ENCODE measurements at regions not wholly inside any gene's neighbourhood (a gene's known extent, or its start where the extent isn't known, plus 50 kb on each side); places are given as distances from the start of the nearest gene placed in this dataset.
"Not testable (repeated sequence)": the region's sequence is repeated elsewhere in the genome, so short reads cannot be mapped to it uniquely, and the experiment has no call there.

DNA sequence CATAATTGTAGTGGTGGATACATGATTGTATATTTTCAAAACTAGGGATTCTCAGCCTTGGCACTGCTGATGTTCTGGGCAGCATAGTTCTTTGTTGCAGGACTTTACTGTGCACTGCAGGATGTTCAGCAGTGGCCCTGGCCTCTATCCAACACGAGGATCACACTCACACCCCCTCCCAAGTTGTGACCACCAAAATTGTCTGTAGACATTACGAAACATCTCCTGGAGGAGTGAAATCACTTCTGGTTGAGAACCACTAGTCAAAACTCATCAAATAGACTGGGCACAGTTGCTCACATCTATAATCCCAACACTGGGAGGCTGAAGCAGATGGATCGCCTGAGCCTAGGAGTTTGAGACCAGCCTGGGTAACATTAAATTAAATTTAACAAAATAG is 123.1 kb upstream of the CDYL start:
- no peak for DNase-seq

DNA sequence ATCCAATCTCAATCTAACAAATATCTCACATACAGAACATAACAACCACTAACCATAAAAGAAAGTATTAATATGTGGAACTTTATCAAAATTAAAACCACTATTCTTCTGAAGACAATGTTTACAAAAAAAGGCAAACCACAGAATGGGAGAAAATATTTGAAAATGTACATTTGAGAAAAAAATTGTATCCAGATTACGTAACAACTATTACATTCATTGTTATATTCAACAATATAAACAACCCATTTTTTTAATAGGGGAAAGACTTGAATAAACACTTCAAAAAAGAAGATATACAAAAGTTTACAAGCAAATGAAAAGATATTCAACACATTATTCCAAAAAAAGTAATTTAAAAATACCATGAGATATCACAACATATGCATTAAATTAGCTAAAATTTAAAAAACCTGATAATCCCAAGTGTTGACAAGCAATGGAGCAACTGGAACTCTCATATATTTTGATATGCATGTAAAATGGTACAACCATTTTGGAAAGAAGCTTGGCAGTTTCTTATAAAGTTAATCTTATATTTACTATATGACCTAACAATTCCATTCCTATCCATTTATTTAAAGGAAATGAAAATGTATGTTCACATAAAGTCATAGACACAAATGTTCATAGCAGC is 124.3 kb upstream of the CDYL start:
- no peak for DNase-seq

DNA sequence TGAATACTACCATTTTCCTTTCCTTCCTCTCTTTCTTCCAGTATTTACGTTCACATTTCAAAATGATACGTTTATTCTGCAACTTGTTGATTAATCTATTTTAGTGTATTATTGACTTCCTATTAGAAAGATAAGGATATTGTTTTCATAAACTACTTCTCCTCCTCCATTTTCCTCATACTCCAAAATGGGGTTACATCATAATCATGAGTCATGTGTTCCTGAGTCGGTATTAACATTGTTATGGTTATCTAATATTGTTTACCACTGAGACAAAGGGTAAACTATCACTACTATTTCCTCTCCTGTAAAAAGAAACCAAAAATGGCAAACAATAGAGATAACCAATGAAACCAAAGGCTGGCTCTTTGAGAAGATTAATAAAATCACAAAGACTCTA is 126.5 kb upstream of the CDYL start:
- DNase-seq = no peak

DNA sequence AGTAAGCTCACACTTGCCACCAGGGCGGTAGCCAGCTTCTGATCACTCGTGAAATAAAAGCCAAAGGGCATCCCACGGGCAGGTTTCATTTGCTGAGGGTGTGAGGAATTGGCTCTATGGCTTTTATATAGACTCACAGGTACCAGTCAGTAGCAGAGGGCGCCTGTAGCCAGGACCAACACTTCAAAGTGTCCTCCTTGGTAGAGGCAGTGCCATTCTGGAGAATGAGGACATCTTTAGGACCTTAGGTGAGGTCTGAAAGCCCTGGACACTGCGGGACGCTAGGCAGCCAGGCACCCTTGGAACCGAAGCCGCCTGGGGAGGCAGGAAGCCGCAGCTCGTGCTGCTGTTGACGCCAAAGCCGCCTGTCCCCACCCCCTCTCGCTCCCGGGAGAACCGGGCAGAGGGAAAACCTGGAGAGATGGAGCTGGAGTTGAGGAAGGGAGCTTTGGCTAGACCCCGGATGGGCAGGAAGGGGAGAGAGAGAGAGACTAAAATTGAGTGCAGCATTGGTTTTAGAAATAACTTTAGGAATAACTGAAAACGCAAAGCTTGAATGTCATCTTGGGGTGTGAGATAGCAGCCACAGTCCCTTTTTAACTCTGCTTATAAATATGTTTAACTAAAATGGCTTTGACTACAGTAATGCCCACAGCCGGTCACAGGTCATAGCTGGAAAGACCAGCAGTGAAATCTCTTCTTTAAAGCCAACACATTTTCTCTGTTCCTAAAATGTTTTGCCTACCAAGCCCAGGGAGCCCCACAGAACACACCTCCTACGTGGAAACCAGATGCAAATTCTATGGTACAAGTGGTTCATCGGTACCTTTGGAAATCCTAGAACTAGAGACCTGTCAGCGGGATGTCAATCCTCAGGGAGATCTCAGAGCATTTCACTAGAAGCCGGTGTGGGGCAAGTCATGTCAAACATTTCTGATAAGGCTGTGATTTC is 128.5 kb upstream of the CDYL start:
- DNase-seq = no peak

DNA sequence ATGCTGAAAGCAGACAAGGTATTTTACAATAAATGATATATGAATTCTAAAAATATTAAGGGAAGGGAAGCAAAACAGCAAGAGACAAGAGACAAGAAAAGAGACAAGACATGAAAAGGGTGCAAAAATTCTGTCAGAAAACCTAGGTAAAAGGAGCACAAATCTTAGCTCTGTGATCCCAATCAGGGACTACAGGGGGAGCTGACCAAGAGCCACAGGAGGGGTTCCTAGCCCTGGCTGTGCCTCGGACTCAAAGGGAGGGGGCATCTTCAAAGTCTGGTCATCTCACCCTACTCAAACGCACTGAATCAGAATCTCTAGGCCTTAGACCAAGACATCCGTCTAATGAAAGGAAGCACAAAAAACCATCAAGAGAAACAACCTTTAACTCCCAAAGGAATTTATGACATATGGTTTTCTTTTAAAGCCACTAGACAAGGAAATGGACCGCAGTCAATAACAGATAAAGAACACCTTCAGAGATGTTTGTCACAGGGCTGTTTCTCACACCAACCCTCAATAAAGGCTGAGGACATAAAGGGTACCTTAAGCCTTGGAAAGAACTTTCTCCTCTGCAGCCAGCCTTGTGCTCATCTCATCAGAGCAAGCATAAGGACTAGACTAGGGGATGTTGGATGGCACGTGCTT is 130.4 kb upstream of the CDYL start:
- no peak for DNase-seq

DNA sequence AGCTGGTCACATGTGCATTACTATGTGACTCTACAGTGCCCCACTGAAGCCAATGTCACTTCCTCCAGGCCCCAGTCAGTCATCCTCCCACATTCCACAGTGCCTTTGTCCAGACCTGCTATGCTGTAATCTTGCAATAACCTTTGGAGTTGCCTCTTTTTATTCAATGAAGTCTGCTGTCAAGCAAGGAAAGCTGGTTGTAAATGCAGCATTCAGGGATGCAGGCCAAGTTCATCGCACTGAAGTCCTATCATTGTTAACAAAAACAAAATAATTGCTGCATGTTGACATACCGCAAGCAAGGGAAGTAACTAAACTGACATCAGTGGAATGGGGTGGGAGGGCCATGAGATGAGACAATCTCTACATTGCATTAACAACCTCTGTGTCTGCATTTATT is 131.2 kb upstream of the CDYL start:
- DNase-seq = no peak

DNA sequence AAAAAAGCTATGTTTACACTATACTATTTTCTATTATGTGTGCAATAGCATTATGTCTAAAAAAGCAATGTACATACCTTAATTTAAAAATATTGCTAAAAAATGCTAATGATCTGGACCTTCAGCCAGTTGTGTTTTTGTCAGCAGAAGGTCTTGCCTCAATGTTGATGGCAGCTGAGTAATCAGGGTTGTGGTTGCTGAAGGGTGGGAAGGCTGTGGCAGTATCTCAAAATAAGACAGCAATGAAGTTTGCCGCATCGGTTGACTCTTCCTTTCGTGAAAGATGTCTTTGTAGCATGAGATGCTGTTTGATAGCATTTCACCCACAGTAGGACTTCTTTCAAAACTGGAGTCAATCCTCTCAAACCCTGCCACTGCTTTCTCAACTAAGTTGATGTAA is 134.7 kb upstream of the CDYL start:
- DNase-seq = no peak

DNA sequence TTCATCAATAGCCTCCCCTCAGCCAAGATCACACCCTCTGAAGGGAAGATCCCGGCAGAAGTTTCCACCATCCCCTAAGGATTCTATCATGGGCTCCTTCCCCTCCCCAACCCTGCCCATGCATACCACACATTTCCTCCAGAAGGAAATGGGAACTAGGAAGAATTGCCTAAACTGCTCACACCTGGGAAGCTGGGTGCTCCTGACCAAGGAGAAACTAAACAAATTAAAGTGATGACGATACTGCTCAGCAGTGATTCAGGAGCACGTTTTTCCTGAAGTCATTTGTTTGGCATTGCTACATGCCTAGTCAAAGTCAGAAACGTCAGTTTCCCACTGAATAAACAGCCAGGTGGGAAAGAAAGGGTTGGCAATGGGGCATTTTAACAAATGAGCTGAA is 136.1 kb upstream of the CDYL start:
- no peak for DNase-seq

DNA sequence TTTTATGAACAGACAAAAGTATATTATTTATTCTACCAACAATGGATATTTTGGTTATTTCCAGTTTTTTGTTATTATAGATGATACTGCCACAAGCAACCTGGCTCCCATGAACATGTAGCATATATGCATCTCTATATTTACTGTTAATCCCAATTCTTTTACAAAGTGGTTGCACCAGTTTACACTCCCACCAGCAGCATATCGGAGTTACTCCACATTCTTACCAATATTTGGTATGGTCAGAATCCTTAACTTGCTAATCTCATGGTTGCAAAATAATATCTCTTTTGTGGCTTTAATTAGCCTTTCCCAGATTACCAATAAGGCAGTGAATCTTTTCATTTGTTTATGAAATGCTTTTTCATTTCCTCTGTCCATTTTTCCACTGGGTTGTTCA is 137.6 kb upstream of the CDYL start:
- DNase-seq = no peak

DNA sequence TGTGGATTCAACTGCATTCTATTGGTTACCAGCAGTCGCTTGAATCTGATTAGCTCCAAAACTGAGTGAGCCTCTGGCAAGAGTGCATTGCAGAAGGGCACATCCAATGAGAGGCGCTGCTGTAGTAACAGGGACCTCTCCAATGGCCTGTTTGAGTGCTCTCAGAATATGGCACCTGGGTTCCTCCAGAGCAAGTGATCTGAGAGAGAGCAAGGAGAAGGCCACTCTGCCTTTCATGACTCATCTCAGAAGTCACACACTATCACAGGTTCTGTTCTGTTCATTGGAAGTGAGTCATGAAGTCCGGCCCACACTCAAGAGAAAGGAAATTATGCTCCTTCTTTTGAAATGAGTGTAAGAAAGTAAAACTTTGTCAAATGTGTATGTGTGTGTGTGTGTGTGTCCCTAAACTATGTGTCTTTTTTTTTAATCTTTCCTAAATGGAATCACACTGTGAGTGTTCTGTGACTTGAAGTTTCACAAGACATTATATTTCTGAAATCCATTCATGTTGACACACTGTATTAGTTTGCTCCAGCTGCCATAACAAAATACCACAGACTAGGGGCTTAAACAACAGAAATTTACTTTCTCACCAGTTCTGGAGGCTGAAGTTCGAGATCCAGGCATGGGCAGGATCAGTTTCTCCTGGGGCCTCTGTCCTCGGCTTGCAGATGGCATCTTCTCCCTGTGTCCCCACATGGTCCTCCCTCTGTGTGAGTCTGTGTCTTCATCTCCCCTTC is 138.3 kb upstream of the CDYL start:
- DNase-seq = no peak

DNA sequence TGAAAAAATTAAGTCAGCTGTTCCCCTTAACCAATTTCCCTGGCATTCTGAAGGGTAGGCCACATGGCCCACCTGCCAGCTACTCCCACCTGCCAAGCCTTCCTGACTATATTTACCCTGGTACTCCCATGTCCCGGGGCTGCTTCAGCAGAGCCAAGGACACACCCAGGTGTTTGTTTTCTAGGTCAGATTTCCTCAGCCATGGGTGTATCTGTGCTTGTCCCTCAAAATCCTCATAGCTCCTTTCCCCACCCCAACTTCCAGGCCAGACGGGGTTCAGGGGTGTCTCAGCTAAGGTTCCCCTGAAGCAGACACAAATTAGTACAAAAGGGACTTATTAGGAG is 139.4 kb upstream of the CDYL start:
- DNase-seq = no peak

DNA sequence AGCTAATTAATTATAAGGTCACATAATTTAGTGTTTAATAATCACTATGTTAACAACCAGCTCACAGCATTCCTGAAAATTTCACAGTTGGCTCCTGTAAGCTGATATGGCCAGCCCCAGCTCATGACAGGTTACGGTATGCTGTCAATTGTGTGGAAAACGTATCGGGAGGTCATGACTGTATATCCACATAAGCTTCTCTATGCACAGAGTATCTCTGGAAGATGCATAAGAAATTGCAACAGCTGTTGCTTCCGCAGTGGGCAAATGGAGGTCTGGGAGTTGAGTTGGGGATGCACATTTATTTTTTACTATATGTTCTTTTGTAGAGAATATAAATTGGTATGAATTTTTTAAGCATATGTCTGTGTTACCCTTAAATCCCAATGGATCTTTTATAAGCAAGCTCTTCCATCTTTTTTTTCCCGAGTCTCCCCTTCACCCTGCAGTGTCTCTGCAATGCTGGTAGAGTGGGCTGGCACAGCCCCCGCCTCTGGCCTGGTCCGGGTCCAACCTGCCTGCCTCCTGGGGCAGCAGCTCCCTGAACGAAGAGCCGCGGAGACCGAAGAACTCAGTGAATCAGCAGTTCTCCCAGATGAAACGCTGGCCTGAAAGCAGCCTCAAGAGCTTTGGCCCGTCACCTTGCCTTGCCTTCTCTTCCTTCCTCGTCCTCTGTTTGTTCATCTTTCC is 139.9 kb upstream of the CDYL start:
- no peak for DNase-seq

DNA sequence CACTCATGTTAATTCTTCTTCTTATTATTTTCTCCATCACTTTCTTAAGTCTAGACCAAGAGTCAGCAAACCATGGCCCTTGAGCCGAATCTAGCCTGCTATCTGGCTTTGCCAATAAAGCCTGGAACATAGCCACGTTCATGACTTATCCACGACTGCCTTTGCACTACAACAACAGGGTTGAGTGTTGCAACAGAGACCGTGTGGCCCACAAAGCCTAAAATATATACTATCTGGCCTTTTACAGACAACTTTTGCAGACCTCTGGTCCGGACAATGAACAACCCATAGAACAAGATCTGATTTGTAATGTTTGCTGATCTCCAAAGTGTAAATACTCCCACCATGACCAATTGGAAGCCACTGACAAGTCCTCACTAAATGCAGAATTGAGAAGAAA is 140.5 kb upstream of the CDYL start:
- no peak for DNase-seq

DNA sequence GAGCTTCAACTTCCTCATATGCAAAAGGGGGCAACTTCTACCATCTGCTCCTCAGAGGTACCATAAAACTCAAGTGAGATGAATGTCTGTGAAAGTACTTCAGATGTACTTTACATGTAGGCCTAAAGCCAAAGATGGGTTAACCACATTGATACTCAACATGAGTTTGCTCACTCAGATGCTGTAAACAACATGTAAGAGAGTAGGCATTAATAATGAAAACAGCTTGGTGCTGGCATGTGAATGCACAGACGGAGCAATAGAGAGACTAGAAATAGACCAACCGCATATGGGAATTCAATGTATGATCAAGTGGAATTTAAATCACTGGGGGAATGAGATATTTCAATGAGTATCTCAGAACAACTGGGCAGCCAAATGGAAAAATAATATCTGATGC is 143.8 kb upstream of the CDYL start:
- DNase-seq = no peak

DNA sequence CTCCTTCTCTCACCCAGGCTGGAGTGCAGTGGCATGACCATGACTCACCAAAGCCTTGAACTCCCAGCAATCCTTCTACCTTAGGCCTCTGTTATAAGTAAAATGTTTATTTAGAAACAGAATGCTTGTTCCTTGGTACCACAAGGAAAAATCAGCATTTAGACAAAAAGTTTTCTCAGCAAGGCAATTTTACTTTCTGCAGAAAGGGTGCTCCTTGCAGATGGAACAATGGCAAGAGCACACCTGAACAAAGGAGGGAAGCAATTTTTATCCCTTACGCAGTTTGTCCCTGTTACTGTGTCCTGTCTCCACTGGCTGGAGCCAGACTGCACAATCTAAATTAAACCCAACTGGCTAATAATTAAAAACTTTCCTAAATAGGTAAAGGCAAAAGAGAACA is 146.4 kb upstream of the CDYL start:
- not testable (repeated sequence) for DNase-seq

DNA sequence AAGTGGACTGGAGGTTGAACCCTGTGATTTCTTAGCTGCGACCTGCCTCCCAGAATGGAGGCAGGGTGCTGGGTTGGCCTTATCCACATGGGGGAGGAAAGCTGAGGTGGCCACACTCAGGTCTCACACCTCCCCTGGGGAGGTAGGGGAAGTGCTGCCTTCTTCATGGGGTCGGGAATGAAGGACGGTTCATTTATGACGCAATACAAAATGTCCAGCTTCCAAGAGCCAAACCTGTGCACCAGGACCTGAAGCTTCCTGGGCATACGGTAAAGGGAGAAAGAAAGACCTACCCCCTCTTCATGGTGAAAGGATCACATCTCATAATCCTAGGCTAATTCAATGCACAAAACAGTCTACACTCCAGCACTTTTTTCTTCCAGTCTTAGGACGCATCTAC is 150.6 kb upstream of the CDYL start:
- DNase-seq = no peak

DNA sequence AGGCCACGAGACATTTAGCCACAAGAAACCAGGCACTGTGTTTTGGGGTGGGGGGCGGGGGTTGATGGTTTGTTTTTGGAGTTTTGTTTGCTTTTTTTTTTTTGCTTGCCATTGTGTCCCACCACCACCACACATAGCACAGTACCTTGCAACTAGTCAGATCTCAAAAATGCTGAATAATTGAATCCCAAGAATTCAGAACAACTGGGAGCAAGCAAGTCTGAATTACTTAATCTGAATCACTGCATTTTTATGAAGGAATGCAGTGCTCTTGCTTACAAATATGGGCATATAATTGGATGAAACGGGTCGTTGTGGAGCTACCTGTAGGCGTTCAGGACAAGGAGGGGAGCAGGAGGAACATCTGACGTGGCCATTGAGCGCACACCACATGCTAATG is 151.5 kb upstream of the CDYL start:
- no peak for DNase-seq

DNA sequence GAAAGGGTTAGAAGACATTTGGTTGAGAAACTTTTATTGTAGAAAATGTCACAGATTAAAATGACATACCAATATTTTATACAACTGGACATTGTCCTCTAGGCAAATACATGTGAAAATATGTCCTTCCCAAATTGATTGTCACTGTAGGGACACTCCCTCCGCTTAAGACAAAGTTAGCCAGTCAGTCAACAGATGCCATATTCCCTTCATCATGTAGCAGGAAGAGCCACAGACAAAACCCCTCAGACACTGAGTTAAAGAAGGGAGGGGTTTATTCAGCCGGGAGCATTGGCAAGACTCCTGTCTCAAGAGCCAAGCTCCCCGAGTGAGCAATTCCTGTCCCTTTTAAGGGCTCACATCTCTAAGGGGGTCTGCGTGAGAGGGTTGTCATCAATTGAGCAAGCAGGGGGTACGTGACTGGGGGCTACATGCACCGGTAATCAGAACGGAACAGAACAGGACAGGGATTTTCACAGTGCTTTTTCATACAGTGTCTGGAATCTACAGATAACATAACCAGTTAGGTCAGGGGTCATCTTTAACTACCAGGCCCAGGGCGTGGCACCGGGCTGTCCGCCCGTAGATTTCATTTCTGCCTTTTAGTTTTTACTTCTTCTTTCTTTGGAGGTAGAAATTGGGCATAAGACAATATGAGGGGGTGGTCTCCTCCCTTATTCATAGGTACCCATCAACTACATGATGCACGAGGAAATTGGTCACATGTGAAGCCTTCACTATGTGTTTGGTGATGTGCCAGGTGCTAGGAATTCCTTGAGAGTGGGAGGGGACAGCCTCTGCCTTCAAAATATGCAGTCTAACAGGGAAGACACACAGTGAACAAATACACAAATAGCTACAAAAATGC is 155.7 kb upstream of the CDYL start:
- DNase-seq = no peak

DNA sequence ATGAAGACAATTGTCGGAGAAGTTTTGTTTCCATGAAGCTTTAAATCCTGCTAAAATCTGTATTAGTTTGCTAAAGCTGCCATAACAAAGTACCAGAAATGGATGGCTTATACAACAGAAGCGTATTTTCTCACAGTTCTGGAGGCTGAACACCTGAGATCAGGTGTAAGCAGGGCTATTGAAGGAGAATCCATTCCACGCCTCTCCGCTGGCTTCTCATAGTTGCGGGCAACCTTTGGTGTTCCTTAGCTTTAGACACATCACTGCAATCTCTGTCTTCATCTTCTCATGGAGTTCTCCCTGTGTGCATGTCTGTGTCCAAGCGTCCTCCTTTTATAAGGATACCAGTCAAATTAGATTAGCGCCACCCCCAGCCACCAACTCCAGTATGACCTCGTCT is 159.9 kb upstream of the CDYL start:
- no peak for DNase-seq

DNA sequence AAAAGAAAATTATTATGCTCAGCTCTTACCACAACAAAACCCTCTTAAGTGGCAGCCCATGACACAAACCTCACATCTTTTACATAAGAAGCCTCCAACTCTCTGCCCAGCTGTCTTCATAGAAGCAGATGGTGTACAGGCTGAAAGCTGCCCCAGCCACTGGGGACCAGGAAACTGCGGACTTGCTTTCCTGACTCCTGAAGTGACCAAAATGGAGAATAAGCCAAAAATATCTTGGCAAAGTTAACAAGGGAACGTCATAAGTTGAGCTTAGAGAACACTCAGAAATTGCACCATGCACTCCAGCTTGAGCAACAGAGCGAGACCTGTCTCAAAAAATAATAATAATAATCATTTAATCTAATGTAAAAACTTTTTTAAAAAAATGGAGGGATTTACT is 160.3 kb upstream of the CDYL start:
- DNase-seq = no peak

DNA sequence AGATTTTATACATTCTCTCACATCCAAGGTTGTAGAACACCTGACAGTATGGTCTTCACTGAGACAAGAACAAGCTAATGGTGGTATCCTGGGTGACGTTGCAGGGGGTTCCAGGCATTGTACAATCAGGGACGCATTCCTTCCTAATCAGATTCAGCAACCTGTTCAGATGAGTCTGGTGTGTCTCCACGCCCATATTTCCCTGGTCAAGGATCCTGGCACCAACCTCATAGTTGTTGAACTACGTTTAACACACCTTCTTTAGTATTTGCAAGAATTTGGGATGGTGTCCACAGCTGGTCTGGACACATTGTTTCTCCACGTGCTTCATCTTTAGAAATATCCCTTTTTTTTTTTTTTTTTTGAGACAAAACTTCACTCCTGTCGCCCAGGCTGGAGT is 161.0 kb upstream of the CDYL start:
- no peak for DNase-seq

DNA sequence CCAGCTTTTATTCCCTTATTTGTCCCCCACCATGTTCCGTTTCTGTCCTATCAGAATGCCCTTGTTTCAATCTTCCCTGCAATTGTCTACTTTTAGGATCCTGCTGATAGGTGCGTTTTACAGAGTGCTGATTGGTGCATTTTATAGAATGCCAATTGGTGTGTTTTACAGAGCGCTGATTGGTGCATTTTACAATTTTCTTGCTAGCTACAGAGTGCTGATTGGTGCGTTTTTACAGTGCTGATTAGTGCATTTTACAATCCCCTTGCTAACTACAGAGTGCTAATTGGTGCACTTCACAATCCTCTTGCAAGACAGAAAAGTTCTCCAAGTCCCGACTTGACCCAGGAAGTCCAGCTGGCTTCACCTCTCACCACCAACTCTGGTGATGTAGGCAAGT is 161.6 kb upstream of the CDYL start:
- no peak for DNase-seq

Measured in activated effector memory CD4-positive, alpha-beta T cell treated with anti-CD3 and anti-CD28 coated beads, Interleukin-2, amount 50 U/mL, for 16 hours (primary cell).